Uterus (tissue), 3 donors: ENCODE measurements at regions not wholly inside any gene's neighbourhood (a gene's known extent, or its start where the extent isn't known, plus 50 kb on each side); places are given as distances from the start of the nearest gene placed in this dataset.

Experiments used
- DNase-seq, 2 donors: peaks; one replicate each; pipeline ENCODE4 v3.0.0-alpha.2; 2019 to 2020
- H3K27ac ChIP-seq, 2 donors: fragments of 200-600 bp; sonication (generic); 1 replicate in 1 of 2; 2 replicates in 1 of 2; pipeline ENCODE4 v1.5.1; 2016 to 2018
- H3K27me3 ChIP-seq, 2 donors: fragments of 200-600 bp; sonication (generic); one replicate each; pipeline ENCODE4 v1.5.1; 2018 to 2019; ENCODE audit warnings: control low read depth in 1 of 2
- H3K36me3 ChIP-seq, 2 donors: fragments of 200-600 bp; sonication (generic); one replicate each; pipeline ENCODE4 v1.5.1; 2019; ENCODE audit warnings: control low read depth in 1 of 2
- H3K4me1 ChIP-seq, 2 donors: fragments of 200-600 bp; sonication (generic); one replicate each; pipeline ENCODE4 v1.5.1; 2018 to 2019; ENCODE audit warnings: control low read depth in 1 of 2
- H3K4me3 ChIP-seq, 2 donors: fragments of 200-600 bp; sonication (generic); 1 replicate in 1 of 2; 2 replicates in 1 of 2; pipeline ENCODE4 v1.5.1; 2018 to 2019; ENCODE audit warnings: mild to moderate bottlenecking in 1 of 2
- H3K9me3 ChIP-seq, 2 donors: fragments of 200-600 bp; sonication (generic); one replicate each; pipeline ENCODE4 v1.5.1; 2019; ENCODE audit warnings: control low read depth in 1 of 2
- CTCF ChIP-seq, 4 experiments: fragments of 200-600 bp in 2 of 4; fragments of 450-650 bp in 2 of 4; sonication (generic) in 2 of 4; IDR thresholded peaks; one replicate each; pipeline ENCODE4 v1.5.1; 2016 to 2019; ENCODE audit warnings: antibody characterized with exemption in 4 of 4, mild to moderate bottlenecking in 2 of 4, moderate library complexity in 1 of 4
- POLR2A ChIP-seq, 2 donors: fragments of 450-650 bp; IDR thresholded peaks; one replicate each; pipeline ENCODE4 v1.6.1; 2016; ENCODE audit warnings: antibody characterized with exemption in 2 of 2, mild to moderate bottlenecking in 1 of 2, moderate library complexity in 1 of 2
- intact Hi-C: fragments of 100-400 bp; cut with DNase I; formaldehyde crosslinking; loops from one replicate; pipeline ENCODE4 v1.15.1; 2023; ENCODE audit warnings: low total_unique reads
- donor health status: DM: yes; HTN: yes; CAD: no.

DNA sequence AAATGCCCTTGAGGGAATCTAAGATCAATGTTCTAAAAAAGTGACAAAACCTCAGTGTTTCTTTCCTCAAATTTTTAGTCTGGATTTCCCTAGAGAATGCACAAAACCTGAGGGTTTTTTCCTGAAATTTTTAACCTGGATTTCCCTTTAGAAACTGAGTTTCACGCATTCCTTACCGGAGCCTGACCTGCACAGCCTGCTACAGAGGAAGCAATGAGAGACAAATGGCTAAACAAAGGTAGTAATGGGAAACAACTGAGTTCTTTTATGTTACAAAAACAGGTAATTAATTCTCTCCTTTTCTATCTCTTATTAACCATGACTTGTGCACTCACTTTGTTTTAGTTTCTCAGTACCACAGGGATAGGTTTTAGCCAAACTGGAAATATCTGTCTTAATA lies 281.7 kb upstream of the NT5E start:
- TF ChIP-seq POLR2A (IDR thresholded peaks at IDR 0.05) (no peak), CTCF (IDR thresholded peaks at IDR 0.05) (no peak)
- H3K27me3 ChIP-seq: no peaks in the 10 kb centered on the region
- H3K27ac ChIP-seq: no peak overlapping the region
- H3K4me3 ChIP-seq: no peak overlapping the region
- no peaks in the 10 kb centered on the region for H3K9me3 ChIP-seq
- intact Hi-C loops: no loop called here
- H3K36me3 ChIP-seq: no peaks in the 10 kb centered on the region
- no peaks in the 10 kb centered on the region for H3K4me1 ChIP-seq
- no peak for DNase-seq

GRCh38 chr6:85166114-85166741 lies 283.7 kb upstream of the NT5E start:
- Histone ChIP-seq H3K27me3 (no peaks in the 10 kb centered on the region), H3K27ac (no peak overlapping the region), H3K36me3 (no peaks in the 10 kb centered on the region), H3K4me3 (no peak overlapping the region), H3K9me3 (no peaks in the 10 kb centered on the region), H3K4me1 (no peaks in the 10 kb centered on the region)
- no peak for DNase-seq
- intact Hi-C loops: no loop called here
- no peak for TF ChIP-seq CTCF (IDR thresholded peaks at IDR 0.05)
- no peak for TF ChIP-seq POLR2A (IDR thresholded peaks at IDR 0.05)

GRCh38 chr6:85163156-85164080 lies 286.5 kb upstream of the NT5E start:
- TF ChIP-seq CTCF (IDR thresholded peaks at IDR 0.05) (no peak), POLR2A (IDR thresholded peaks at IDR 0.05) (no peak)
- H3K36me3 ChIP-seq: no peaks in the 10 kb centered on the region
- peak in 1 of 2 donors; percentile 19 for DNase-seq
- no peaks in the 10 kb centered on the region for H3K4me1 ChIP-seq
- no peaks in the 10 kb centered on the region for H3K9me3 ChIP-seq
- H3K27ac ChIP-seq: peak overlapping the region; percentile 44 to 46
- intact Hi-C loops: no loop called here
- H3K4me3 ChIP-seq: no peak overlapping the region
- H3K27me3 ChIP-seq: no peaks in the 10 kb centered on the region

GRCh38 chr6:85157311-85157710 lies 292.6 kb upstream of the NT5E start:
- no peaks in the 10 kb centered on the region for H3K27me3 ChIP-seq
- no peaks in the 10 kb centered on the region for H3K9me3 ChIP-seq
- H3K27ac ChIP-seq: no peak overlapping the region
- DNase-seq: no peak
- H3K36me3 ChIP-seq: no peaks in the 10 kb centered on the region
- intact Hi-C loops: no loop called here
- no peaks in the 10 kb centered on the region for H3K4me1 ChIP-seq
- no peak overlapping the region for H3K4me3 ChIP-seq
- TF ChIP-seq CTCF (IDR thresholded peaks at IDR 0.05) (no peak), POLR2A (IDR thresholded peaks at IDR 0.05) (no peak)

DNA sequence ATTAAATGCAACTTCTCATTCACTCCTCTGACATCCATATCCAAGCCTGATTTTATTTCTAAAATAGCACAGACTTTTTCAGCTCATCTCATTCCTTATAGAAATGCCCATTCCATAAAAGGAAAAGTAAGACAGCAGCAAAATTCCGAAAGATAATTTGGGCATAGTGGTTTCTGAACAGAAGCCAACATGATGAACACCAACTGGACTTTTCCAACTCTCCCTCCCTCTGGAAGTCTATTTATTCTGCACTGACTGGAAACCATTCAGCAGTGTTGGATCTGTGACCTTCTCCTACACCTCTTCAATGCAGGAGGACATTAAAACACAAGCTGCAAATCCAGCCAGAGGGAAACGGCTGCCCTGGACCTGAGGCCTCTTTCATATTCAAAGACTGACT lies 306.2 kb upstream of the NT5E start:
- Histone ChIP-seq H3K36me3 (no peaks in the 10 kb centered on the region), H3K4me3 (no peak overlapping the region), H3K27me3 (no peaks in the 10 kb centered on the region), H3K27ac (no peak overlapping the region), H3K9me3 (no peaks in the 10 kb centered on the region), H3K4me1 (no peaks in the 10 kb centered on the region)
- no peak for TF ChIP-seq POLR2A (IDR thresholded peaks at IDR 0.05)
- TF ChIP-seq CTCF (IDR thresholded peaks at IDR 0.05): no peak
- DNase-seq: no peak
- intact Hi-C loops: no loop called here
